GM19328 (cell line): ENCODE measurements at regions not wholly inside any gene's neighbourhood (a gene's known extent, or its start where the extent isn't known, plus 50 kb on each side); places are given as distances from the start of the nearest gene placed in this dataset.

ENCODE experiments used
- ATAC-seq: cut with Tn5 transposase; IDR thresholded peaks from one replicate; pipeline ENCODE4 v1.9.1; 2021; ENCODE audit warnings: mild to moderate bottlenecking, moderate library complexity; ENCODE audit not compliant: unreplicated experiment

- ATAC-seq, result no peak
Measured at GRCh38 chr16:55212791-55213190, 111.2 kb upstream of the IRX6 start.

- ATAC-seq, result no peak
Measured at GRCh38 chr16:55214412-55214811, 109.6 kb upstream of the IRX6 start.

GRCh38 chr16:55214974-55215494, 109.0 kb upstream of the IRX6 start:
- ATAC-seq, result no peak

GRCh38 chr16:55217392-55217791, 106.6 kb upstream of the IRX6 start:
- no peak for ATAC-seq

- no peak for ATAC-seq
Measured at GRCh38 chr16:55221836-55222235, 102.2 kb upstream of the IRX6 start.

GRCh38 chr16:55222486-55222885, 101.5 kb upstream of the IRX6 start:
- no peak for ATAC-seq

GRCh38 chr16:55225972-55226542, 97.9 kb upstream of the IRX6 start:
- ATAC-seq, result no peak

GRCh38 chr16:55232822-55233221, 91.2 kb upstream of the IRX6 start:
- no peak for ATAC-seq

- no peak for ATAC-seq
Measured at GRCh38 chr16:55233464-55233863, 90.5 kb upstream of the IRX6 start.

GRCh38 chr16:55236655-55237054, 87.3 kb upstream of the IRX6 start:
- ATAC-seq, result no peak

GRCh38 chr16:55239723-55240122, 84.3 kb upstream of the IRX6 start:
- no peak for ATAC-seq

- no peak for ATAC-seq
Measured at GRCh38 chr16:55240888-55241287, 83.1 kb upstream of the IRX6 start.

GRCh38 chr16:55242667-55243066, 81.3 kb upstream of the IRX6 start:
- no peak for ATAC-seq

- ATAC-seq, result no peak
Measured at GRCh38 chr16:55248058-55248457, 75.9 kb upstream of the IRX6 start.

GRCh38 chr16:55248494-55248893, 75.5 kb upstream of the IRX6 start:
- ATAC-seq, result no peak

GRCh38 chr16:55249361-55249760, 74.6 kb upstream of the IRX6 start:
- ATAC-seq, result no peak

- no peak for ATAC-seq
Measured at GRCh38 chr16:55249936-55250335, 74.1 kb upstream of the IRX6 start.

GRCh38 chr16:55250701-55251100, 73.3 kb upstream of the IRX6 start:
- ATAC-seq, result no peak

GRCh38 chr16:55251151-55251550, 72.9 kb upstream of the IRX6 start:
- no peak for ATAC-seq

GRCh38 chr16:55252577-55252976, 71.4 kb upstream of the IRX6 start:
- no peak for ATAC-seq

GRCh38 chr16:55253987-55254386, 70.0 kb upstream of the IRX6 start:
- no peak for ATAC-seq

GRCh38 chr16:55255733-55256282, 68.2 kb upstream of the IRX6 start:
- ATAC-seq, result no peak

- ATAC-seq, result no peak
Measured at GRCh38 chr16:55256412-55257016, 67.5 kb upstream of the IRX6 start.
